Thyroid gland (tissue), 4 donors: ENCODE measurements at regions not wholly inside any gene's neighbourhood (a gene's known extent, or its start where the extent isn't known, plus 50 kb on each side); places are given as distances from the start of the nearest gene placed in this dataset.

ENCODE experiments used
- DNase-seq, 2 donors: peaks; one replicate each; pipeline ENCODE4 v3.0.0-alpha.2; 2019
- H3K27ac ChIP-seq, 3 donors: fragments of 200-600 bp; sonication (generic); 1 replicate in 2 of 3; 2 replicates in 1 of 3; pipeline ENCODE4 v1.5.1; 2016 to 2019; ENCODE audit warnings: mild to moderate bottlenecking in 1 of 3, moderate library complexity in 1 of 3
- H3K27me3 ChIP-seq: fragments of 200-600 bp; sonication (generic); one replicate; pipeline ENCODE4 v1.5.1; 2019
- H3K36me3 ChIP-seq, 2 donors: fragments of 200-600 bp; sonication (generic); one replicate each; pipeline ENCODE4 v1.5.1; 2016 to 2019
- H3K4me1 ChIP-seq, 2 donors: fragments of 200-600 bp; sonication (generic); one replicate each; pipeline ENCODE4 v1.5.1; 2017 to 2019
- H3K4me3 ChIP-seq, 3 donors: fragments of 200-600 bp; sonication (generic); replicated peaks in 1 of 3; 1 replicate in 2 of 3; 2 replicates in 1 of 3; pipeline ENCODE4 v1.5.1; 2016; ENCODE audit warnings: mild to moderate bottlenecking in 1 of 3
- H3K9me3 ChIP-seq: fragments of 200-600 bp; sonication (generic); one replicate; pipeline ENCODE4 v1.5.1; 2017
- CTCF ChIP-seq, 6 experiments: fragments of 200-600 bp in 3 of 6; fragments of 450-650 bp in 3 of 6; sonication (generic) in 3 of 6; IDR thresholded peaks; one replicate each; pipeline ENCODE4 v1.5.1; 2016 to 2019; ENCODE audit warnings: antibody characterized with exemption in 6 of 6, mild to moderate bottlenecking in 2 of 6, inconsistent platforms in 1 of 6, moderate library complexity in 1 of 6
- POLR2A ChIP-seq, 2 donors: fragments of 450-650 bp; IDR thresholded peaks; one replicate each; pipeline ENCODE4 v1.6.1; 2017; ENCODE audit warnings: antibody characterized with exemption in 2 of 2, mild to moderate bottlenecking in 2 of 2, moderate library complexity in 1 of 2
- WGBS, 2 donors: methylation state at CpG; one replicate each; pipeline ENCODE4 v1.1.5; 2017; 5-methylcytosine and 5-hydroxymethylcytosine counted together
- intact Hi-C: fragments of 100-400 bp; cut with DNase I; formaldehyde crosslinking; loops from one replicate; pipeline ENCODE4 v1.15.1; 2023

DNA sequence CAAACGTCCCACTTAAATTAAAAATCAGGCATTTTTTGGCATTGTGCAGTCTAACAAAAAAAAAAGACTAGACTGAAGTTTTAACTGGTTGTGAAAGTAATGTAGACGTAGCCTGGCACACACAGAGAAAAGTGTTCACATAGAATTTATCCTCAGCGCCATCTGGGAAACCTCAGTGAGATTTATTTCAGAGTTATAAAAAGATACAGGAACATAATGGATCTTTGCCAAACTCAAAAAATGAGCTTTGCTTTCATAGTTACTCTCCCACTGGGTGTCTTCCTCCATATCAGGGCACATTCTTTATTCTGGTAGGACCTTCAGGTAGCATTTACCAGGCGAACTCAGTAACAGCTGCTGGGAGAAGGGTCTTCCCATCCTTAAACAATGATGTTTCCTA, 532.4 kb upstream of the SALL3 start:
- DNase-seq = no peak
- H3K4me1 ChIP-seq = no peaks in the 10 kb centered on the region
- no peak for TF ChIP-seq CTCF (IDR thresholded peaks at IDR 0.05)
- no peak for TF ChIP-seq POLR2A (IDR thresholded peaks at IDR 0.05)
- WGBS, 2 donors = 59 to 67% methylated on average over 4 of the region's 4 CpGs
- no peaks in the 10 kb centered on the region for H3K27me3 ChIP-seq
- no peak overlapping the region for H3K27ac ChIP-seq
- intact Hi-C loops = no loop called here
- H3K36me3 ChIP-seq = no peaks in the 10 kb centered on the region
- H3K9me3 ChIP-seq = no peaks in the 10 kb centered on the region
- no peak overlapping the region for H3K4me3 ChIP-seq

GRCh38 chr18:78448106-78448505, 531.5 kb upstream of the SALL3 start:
- no peaks in the 10 kb centered on the region for H3K9me3 ChIP-seq
- intact Hi-C loops = no loop called here
- H3K27me3 ChIP-seq = no peaks in the 10 kb centered on the region
- H3K4me3 ChIP-seq = no peak overlapping the region
- no peak for DNase-seq
- no peak overlapping the region for H3K27ac ChIP-seq
- no peaks in the 10 kb centered on the region for H3K4me1 ChIP-seq
- no peaks in the 10 kb centered on the region for H3K36me3 ChIP-seq
- no peak for TF ChIP-seq POLR2A (IDR thresholded peaks at IDR 0.05)
- TF ChIP-seq CTCF (IDR thresholded peaks at IDR 0.05) = no peak
- 78 to 79% methylated on average over 5 of the region's 5 CpGs for WGBS, 2 donors

GRCh38 chr18:78448591-78448990, 531.0 kb upstream of the SALL3 start:
- no peak for TF ChIP-seq CTCF (IDR thresholded peaks at IDR 0.05)
- no peak for TF ChIP-seq POLR2A (IDR thresholded peaks at IDR 0.05)
- DNase-seq = no peak
- WGBS, 2 donors = 88 to 89% methylated on average over 3 of the region's 3 CpGs
- H3K27me3 ChIP-seq = no peaks in the 10 kb centered on the region
- intact Hi-C loops = no loop called here
- no peak overlapping the region for H3K4me3 ChIP-seq
- H3K27ac ChIP-seq = no peak overlapping the region
- no peaks in the 10 kb centered on the region for H3K4me1 ChIP-seq
- H3K9me3 ChIP-seq = no peaks in the 10 kb centered on the region
- no peaks in the 10 kb centered on the region for H3K36me3 ChIP-seq

DNA sequence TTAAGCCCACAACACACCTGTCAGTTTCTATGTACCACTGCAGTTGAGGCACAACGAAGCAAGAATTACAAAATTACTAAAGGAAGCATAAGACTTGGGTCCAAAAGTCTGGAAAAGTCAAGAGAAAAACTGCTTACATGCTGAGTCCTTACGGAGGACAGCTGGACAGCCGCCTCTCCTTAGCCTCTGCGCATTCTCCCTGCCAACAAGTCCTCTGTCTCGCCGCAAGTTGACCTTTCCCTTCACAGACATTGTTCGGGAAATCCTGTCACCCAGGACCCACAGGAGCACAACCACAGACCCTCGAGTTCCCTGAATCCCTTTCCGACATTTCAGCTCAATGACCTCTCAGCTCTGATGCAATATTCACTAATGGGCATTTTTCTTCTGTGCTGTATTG, 525.4 kb upstream of the SALL3 start:
- no peaks in the 10 kb centered on the region for H3K27me3 ChIP-seq
- H3K9me3 ChIP-seq = no peaks in the 10 kb centered on the region
- no peak overlapping the region for H3K27ac ChIP-seq
- H3K36me3 ChIP-seq = no peaks in the 10 kb centered on the region
- DNase-seq = no peak
- TF ChIP-seq CTCF (IDR thresholded peaks at IDR 0.05) (no peak), POLR2A (IDR thresholded peaks at IDR 0.05) (no peak)
- H3K4me1 ChIP-seq = no peaks in the 10 kb centered on the region
- WGBS, 2 donors = 77 to 82% methylated on average over 9 of the region's 9 CpGs
- no peak overlapping the region for H3K4me3 ChIP-seq
- intact Hi-C loops = no loop called here

GRCh38 chr18:78455386-78455785, 524.2 kb upstream of the SALL3 start:
- DNase-seq = no peak
- H3K9me3 ChIP-seq = no peaks in the 10 kb centered on the region
- no peaks in the 10 kb centered on the region for H3K4me1 ChIP-seq
- no peak for TF ChIP-seq CTCF (IDR thresholded peaks at IDR 0.05)
- no peak for TF ChIP-seq POLR2A (IDR thresholded peaks at IDR 0.05)
- intact Hi-C loops = no loop called here
- no peaks in the 10 kb centered on the region for H3K27me3 ChIP-seq
- H3K4me3 ChIP-seq = no peak overlapping the region
- H3K27ac ChIP-seq = no peak overlapping the region
- WGBS, 2 donors = 90 to 92% methylated on average over 5 of the region's 5 CpGs
- H3K36me3 ChIP-seq = no peaks in the 10 kb centered on the region
